K562 (cell line): ENCODE measurements at regions not wholly inside any gene's neighbourhood (a gene's known extent, or its start where the extent isn't known, plus 50 kb on each side); places are given as distances from the start of the nearest gene placed in this dataset.

Experiments
- ATF1 ChIP-seq, 2 experiments: fragments of 450-650 bp in 1 of 2; IDR thresholded peaks; 2 replicates each; pipeline ENCODE4 v1.6.1; 2016; ENCODE audit warnings: missing compliant biosample characterization in 1 of 2, missing genetic modification characterization in 1 of 2
- CGGBP1 ChIP-seq: fragments of 250-450 bp; sonication (Bioruptor Pico); IDR thresholded peaks from 2 replicates; pipeline ENCODE4 v1.9.0; 2021; ENCODE audit warnings: mild to moderate bottlenecking
- CTCF ChIP-seq, 3 experiments: IDR thresholded peaks in 2 of 3; conservative IDR thresholded peaks in 1 of 3; 2 replicates each; pipeline ENCODE4 v1.5.1; 2011 to 2012; ENCODE audit warnings: low read length in 3 of 3, mild to moderate bottlenecking in 3 of 3, control low read depth in 2 of 3, improper control_type of control experiment in 1 of 3, inconsistent platforms in 1 of 3, low read depth in 1 of 3, mixed read lengths in 1 of 3, moderate library complexity in 1 of 3; ENCODE audit not compliant: insufficient read depth in 2 of 3
- EP300 ChIP-seq: IDR thresholded peaks from 2 replicates; pipeline ENCODE4 v1.6.1; 2012; ENCODE audit warnings: low read length, improper control_type of control experiment
- MCM5 ChIP-seq: fragments of 450-650 bp; IDR thresholded peaks from 2 replicates; pipeline ENCODE4 v1.6.1; 2016; ENCODE audit warnings: low read depth
- MXD1 ChIP-seq: fragments of 250-450 bp; sonication (Bioruptor Pico); IDR thresholded peaks from 2 replicates; pipeline ENCODE4 v1.8.0; 2021; ENCODE audit warnings: borderline replicate concordance, mild to moderate bottlenecking, moderate library complexity; ENCODE audit not compliant: poor library complexity, severe bottlenecking
- RFX5 ChIP-seq: IDR thresholded peaks from 2 replicates; pipeline ENCODE4 v1.6.1; 2011; ENCODE audit warnings: low read depth, mild to moderate bottlenecking, improper control_type of control experiment, low read length
- ZBTB8A ChIP-seq: fragments of 450-650 bp; IDR thresholded peaks from 2 replicates; pipeline ENCODE4 v1.6.1; 2018; ENCODE audit warnings: mild to moderate bottlenecking, moderate library complexity; ENCODE audit not compliant: partially characterized antibody

- TF ChIP-seq ZBTB8A, result no peak
- no peak for TF ChIP-seq EP300
- TF ChIP-seq MXD1 (CRISPR knock-in tag), result no peak
- TF ChIP-seq ATF1 (CRISPR knock-in tag; IDR thresholded peaks at IDR 0.05), result no peak
- no peak for TF ChIP-seq ATF1 (tag; IDR thresholded peaks at IDR 0.05)
- no peak for TF ChIP-seq CGGBP1
- no peak for TF ChIP-seq RFX5
- no peak for TF ChIP-seq MCM5
- TF ChIP-seq CTCF (IDR thresholded peaks at IDR 0.05 in 2 of 3, conservative IDR thresholded peaks at IDR 0.05 in 1 of 3; ENCODE audit: insufficient read depth in 2 of 3, low read depth in 1 of 3, low read length in 3 of 3), result no peak
Measured at GRCh38 chr1:90262791-90263190, 267.9 kb downstream of the ZNF326 start.
